ENCODE measurements at regions not wholly inside any gene's neighbourhood (a gene's known extent, or its start where the extent isn't known, plus 50 kb on each side); places are given as distances from the start of the nearest gene placed in this dataset.

GRCh38 chr2:181778621-181779201 lies 98.4 kb upstream of the NEUROD1 start:
- CTCF ChIA-PET = interaction anchor here (1.0 kb wide), 1 partner anchor 36 kb away, joined by 4 read pairs; no protein-coding TSS in a partner anchor
- no peaks in the 10 kb centered on the region for H3K79me2 ChIP-seq (ENCODE audit: control insufficient read depth, insufficient read depth, low read length)
- SMC1A ChIA-PET (ENCODE audit: uncharacterized antibody, unreplicated experiment) = interaction anchor here (0.5 to 1.3 kb wide), 4 partner anchors 14 to 502 kb away, joined by 3 to 4 read pairs (median 3); no protein-coding TSS in a partner anchor

More at GRCh38 chr2:181778621-181779201, 98.4 kb upstream of the NEUROD1 start:
- BruUV-seq (replicated peaks) = no TSS peak
- Histone ChIP-seq H3K9me3 (replicated peaks; ENCODE audit: control insufficient read depth, insufficient read depth, low read length) (no peaks in the 10 kb centered on the region), H3K27me3 (replicated peaks in 1 of 2; ENCODE audit: control insufficient read depth in 2 of 2, insufficient read depth in 2 of 2, low read length in 1 of 2) (no peaks in the 10 kb centered on the region; a peak in 1 of 4 replicates), H3K4me3 (no peak overlapping the region), H4K20me1 (ENCODE audit: control insufficient read depth, insufficient read depth) (no peaks in the 10 kb centered on the region), H3K27ac (ENCODE audit: control insufficient read depth, insufficient read depth) (no peak overlapping the region), H3K9ac (ENCODE audit: control insufficient read depth, insufficient read depth, low read length) (no peak overlapping the region), H3K36me3 (ENCODE audit: control insufficient read depth in 2 of 2, insufficient read depth in 2 of 2, low read length in 1 of 2) (no peaks in the 10 kb centered on the region), H2AFZ (ENCODE audit: control insufficient read depth, low read depth, low read length) (no peak overlapping the region), H3K4me2 (ENCODE audit: control insufficient read depth, insufficient read depth) (no peak overlapping the region), H3K4me1 (ENCODE audit: control insufficient read depth, insufficient read depth, low read length) (no peaks in the 10 kb centered on the region)
- TF ChIP-seq ZBTB33 (IDR thresholded peaks at IDR 0.05) = no peak
- no peak for TF ChIP-seq ZNF687 (IDR thresholded peaks at IDR 0.05)
- ATAC-seq (no peak), FAIRE-seq (no peak), DNase-seq (ENCODE audit: low read depth, low spot score) (no peak)
- 38% methylated on average over 2 of the region's 2 CpGs for WGBS (ENCODE audit: insufficient coverage, insufficient replicate concordance, low lambda C conversion rate, missing lambda C conversion rate)
- in situ Hi-C loops (cut with MboI) = no loop called here
- intact Hi-C loops (cut with micrococcal nuclease; ENCODE audit: unreplicated experiment) = no loop called here
- ChIA-PET POLR2A (no interaction called here), RAD21 (ENCODE audit: unreplicated experiment) (interaction anchor here (0.8 kb wide), 1 partner anchor 64 kb away, joined by 3 read pairs; no protein-coding TSS in a partner anchor)

All from GM12878 (cell line).